ENCODE measurements at regions not wholly inside any gene's neighbourhood (a gene's known extent, or its start where the extent isn't known, plus 50 kb on each side); places are given as distances from the start of the nearest gene placed in this dataset.

GRCh38 chr16:80317599-80318037, 223.2 kb upstream of the DYNLRB2 start:
- no peaks in the 10 kb centered on the region for H3K4me1 Mint-ChIP-seq (ENCODE audit: low read depth)
- no peaks in the 10 kb centered on the region for H3K36me3 Mint-ChIP-seq
- H3K27me3 Mint-ChIP-seq = peaks cover 20% of the 10 kb centered on the region
- H3K4me3 Mint-ChIP-seq = no peak overlapping the region
- no peaks in the 10 kb centered on the region for H3K9me3 Mint-ChIP-seq (ENCODE audit: low read depth)
- H3K27ac Mint-ChIP-seq = no peak overlapping the region

GRCh38 chr16:80317116-80317515, 223.7 kb upstream of the DYNLRB2 start:
- Mint-ChIP-seq H3K4me3 (no peak overlapping the region), H3K27me3 (peaks cover 20% of the 10 kb centered on the region), H3K9me3 (ENCODE audit: low read depth) (no peaks in the 10 kb centered on the region), H3K27ac (no peak overlapping the region), H3K36me3 (no peaks in the 10 kb centered on the region), H3K4me1 (ENCODE audit: low read depth) (no peaks in the 10 kb centered on the region)

GRCh38 chr16:80314042-80314441, 226.8 kb upstream of the DYNLRB2 start:
- no peaks in the 10 kb centered on the region for H3K36me3 Mint-ChIP-seq
- H3K4me3 Mint-ChIP-seq = no peak overlapping the region
- H3K27me3 Mint-ChIP-seq = peaks cover 13% of the 10 kb centered on the region
- H3K27ac Mint-ChIP-seq = no peak overlapping the region
- H3K4me1 Mint-ChIP-seq (ENCODE audit: low read depth) = no peaks in the 10 kb centered on the region
- H3K9me3 Mint-ChIP-seq (ENCODE audit: low read depth) = no peaks in the 10 kb centered on the region

GRCh38 chr16:80309178-80309577, 231.6 kb upstream of the DYNLRB2 start:
- Mint-ChIP-seq H3K9me3 (ENCODE audit: low read depth) (no peaks in the 10 kb centered on the region), H3K4me3 (no peak overlapping the region)

GRCh38 chr16:80305410-80305809, 235.4 kb upstream of the DYNLRB2 start:
- no peak overlapping the region for H3K4me3 Mint-ChIP-seq
- no peak overlapping the region for H3K27ac Mint-ChIP-seq
- H3K9me3 Mint-ChIP-seq (ENCODE audit: low read depth) = no peaks in the 10 kb centered on the region
- no peaks in the 10 kb centered on the region for H3K36me3 Mint-ChIP-seq
- peaks cover 3% of the 10 kb centered on the region for H3K27me3 Mint-ChIP-seq
- H3K4me1 Mint-ChIP-seq (ENCODE audit: low read depth) = no peaks in the 10 kb centered on the region

More at GRCh38 chr16:80309178-80309577, 231.6 kb upstream of the DYNLRB2 start:
- Mint-ChIP-seq H3K27ac (no peak overlapping the region), H3K4me1 (ENCODE audit: low read depth) (no peaks in the 10 kb centered on the region), H3K36me3 (no peaks in the 10 kb centered on the region), H3K27me3 (peaks cover 3% of the 10 kb centered on the region)

GRCh38 chr16:80303691-80304090, 237.1 kb upstream of the DYNLRB2 start:
- Mint-ChIP-seq H3K36me3 (no peaks in the 10 kb centered on the region), H3K27me3 (peaks cover 3% of the 10 kb centered on the region), H3K9me3 (ENCODE audit: low read depth) (no peaks in the 10 kb centered on the region), H3K4me3 (no peak overlapping the region), H3K4me1 (ENCODE audit: low read depth) (no peaks in the 10 kb centered on the region), H3K27ac (no peak overlapping the region)

- H3K27ac Mint-ChIP-seq = no peak overlapping the region
- H3K4me1 Mint-ChIP-seq (ENCODE audit: low read depth) = no peaks in the 10 kb centered on the region
- no peaks in the 10 kb centered on the region for H3K36me3 Mint-ChIP-seq
- H3K9me3 Mint-ChIP-seq (ENCODE audit: low read depth) = no peaks in the 10 kb centered on the region
- no peak overlapping the region for H3K4me3 Mint-ChIP-seq
- peaks cover 3% of the 10 kb centered on the region for H3K27me3 Mint-ChIP-seq
Measured at GRCh38 chr16:80300876-80301275, 239.9 kb upstream of the DYNLRB2 start.

GRCh38 chr16:80300456-80300855, 240.3 kb upstream of the DYNLRB2 start:
- Mint-ChIP-seq H3K27ac (no peak overlapping the region), H3K9me3 (ENCODE audit: low read depth) (no peaks in the 10 kb centered on the region), H3K27me3 (peaks cover 7% of the 10 kb centered on the region), H3K4me3 (no peak overlapping the region), H3K36me3 (no peaks in the 10 kb centered on the region), H3K4me1 (ENCODE audit: low read depth) (no peaks in the 10 kb centered on the region)

GRCh38 chr16:80299416-80299815, 241.4 kb upstream of the DYNLRB2 start:
- Mint-ChIP-seq H3K9me3 (ENCODE audit: low read depth) (no peaks in the 10 kb centered on the region), H3K4me3 (no peak overlapping the region), H3K27ac (no peak overlapping the region), H3K36me3 (no peaks in the 10 kb centered on the region), H3K4me1 (ENCODE audit: low read depth) (no peaks in the 10 kb centered on the region), H3K27me3 (peaks cover 8% of the 10 kb centered on the region)

- Mint-ChIP-seq H3K27ac (no peak overlapping the region), H3K4me3 (no peak overlapping the region), H3K36me3 (no peaks in the 10 kb centered on the region), H3K4me1 (ENCODE audit: low read depth) (no peaks in the 10 kb centered on the region), H3K9me3 (ENCODE audit: low read depth) (no peaks in the 10 kb centered on the region), H3K27me3 (peaks cover 9% of the 10 kb centered on the region)
Measured at GRCh38 chr16:80298676-80299075, 242.1 kb upstream of the DYNLRB2 start.

- Mint-ChIP-seq H3K27ac (no peak overlapping the region), H3K36me3 (no peaks in the 10 kb centered on the region), H3K4me3 (no peak overlapping the region), H3K27me3 (peaks cover 10% of the 10 kb centered on the region), H3K9me3 (ENCODE audit: low read depth) (no peaks in the 10 kb centered on the region), H3K4me1 (ENCODE audit: low read depth) (no peaks in the 10 kb centered on the region)
Measured at GRCh38 chr16:80296034-80296433, 244.8 kb upstream of the DYNLRB2 start.

GRCh38 chr16:80294172-80294571, 246.6 kb upstream of the DYNLRB2 start:
- H3K27me3 Mint-ChIP-seq = peaks cover 11% of the 10 kb centered on the region

GRCh38 chr16:80288616-80289015, 252.2 kb upstream of the DYNLRB2 start:
- Mint-ChIP-seq H3K36me3 (no peaks in the 10 kb centered on the region), H3K27ac (no peak overlapping the region), H3K4me3 (no peak overlapping the region), H3K4me1 (ENCODE audit: low read depth) (no peaks in the 10 kb centered on the region), H3K27me3 (peaks cover 3% of the 10 kb centered on the region), H3K9me3 (ENCODE audit: low read depth) (no peaks in the 10 kb centered on the region)

More at GRCh38 chr16:80294172-80294571, 246.6 kb upstream of the DYNLRB2 start:
- no peaks in the 10 kb centered on the region for H3K9me3 Mint-ChIP-seq (ENCODE audit: low read depth)
- no peak overlapping the region for H3K27ac Mint-ChIP-seq
- no peak overlapping the region for H3K4me3 Mint-ChIP-seq
- no peaks in the 10 kb centered on the region for H3K4me1 Mint-ChIP-seq (ENCODE audit: low read depth)
- H3K36me3 Mint-ChIP-seq = no peaks in the 10 kb centered on the region

GRCh38 chr16:80287674-80288073, 253.1 kb upstream of the DYNLRB2 start:
- no peaks in the 10 kb centered on the region for H3K4me1 Mint-ChIP-seq (ENCODE audit: low read depth)
- H3K27ac Mint-ChIP-seq = no peak overlapping the region
- H3K4me3 Mint-ChIP-seq = no peak overlapping the region
- no peaks in the 10 kb centered on the region for H3K9me3 Mint-ChIP-seq (ENCODE audit: low read depth)
- H3K27me3 Mint-ChIP-seq = peaks cover 3% of the 10 kb centered on the region
- no peaks in the 10 kb centered on the region for H3K36me3 Mint-ChIP-seq

- Mint-ChIP-seq H3K9me3 (ENCODE audit: low read depth) (no peaks in the 10 kb centered on the region), H3K4me3 (no peak overlapping the region), H3K36me3 (no peaks in the 10 kb centered on the region), H3K27ac (no peak overlapping the region), H3K27me3 (peaks cover 1% of the 10 kb centered on the region), H3K4me1 (ENCODE audit: low read depth) (no peaks in the 10 kb centered on the region)
Measured at GRCh38 chr16:80285104-80285503, 255.7 kb upstream of the DYNLRB2 start.

GRCh38 chr16:80283466-80284392, 257.1 kb upstream of the DYNLRB2 start:
- H3K4me3 Mint-ChIP-seq = no peak overlapping the region

More at GRCh38 chr16:80283466-80284392, 257.1 kb upstream of the DYNLRB2 start:
- Mint-ChIP-seq H3K9me3 (ENCODE audit: low read depth) (no peaks in the 10 kb centered on the region), H3K36me3 (no peaks in the 10 kb centered on the region), H3K4me1 (ENCODE audit: low read depth) (no peaks in the 10 kb centered on the region), H3K27ac (no peak overlapping the region), H3K27me3 (no peaks in the 10 kb centered on the region)
